CD8-positive, alpha-beta memory T cell (primary cell): ENCODE measurements at regions not wholly inside any gene's neighbourhood (a gene's known extent, or its start where the extent isn't known, plus 50 kb on each side); places are given as distances from the start of the nearest gene placed in this dataset.

Source experiments
- CTCF ChIA-PET: fragments of 350-600 bp; sonication (Branson Sonifier 250); formaldehyde crosslinking; loops from one replicate; lab custom pipeline; 2021; ENCODE audit warnings: antibody characterized with exemption; lab: Charles Lee
- POLR2A ChIA-PET: fragments of 350-600 bp; sonication (Branson Sonifier 250); formaldehyde crosslinking; loops from one replicate; lab custom pipeline; 2021; ENCODE audit warnings: antibody characterized with exemption; lab: Charles Lee
- DNase-seq, 5 donors: peaks; one replicate each; pipeline versions ENCODE4 v3.0.0 to v3.0.0-alpha.2; 2020 to 2022; ENCODE audit warnings: mixed read lengths in 1 of 5
- H3K27ac ChIP-seq: one replicate; pipeline ENCODE4 v1.7.0; 2013; ENCODE audit warnings: low read depth, mild to moderate bottlenecking, low read length, moderate library complexity
- H3K27me3 ChIP-seq: 2 replicates; pipeline ENCODE4 v1.7.0; 2013; ENCODE audit warnings: low read length, mild to moderate bottlenecking; ENCODE audit not compliant: insufficient read depth, poor library complexity, severe bottlenecking
- H3K36me3 ChIP-seq: 2 replicates; pipeline ENCODE4 v1.7.0; 2013; ENCODE audit warnings: mild to moderate bottlenecking, low read length, moderate library complexity; ENCODE audit not compliant: insufficient read depth
- H3K4me1 ChIP-seq: 2 replicates; pipeline ENCODE4 v1.7.0; 2013; ENCODE audit warnings: mild to moderate bottlenecking, low read length, moderate library complexity; ENCODE audit not compliant: insufficient read depth
- H3K4me3 ChIP-seq: 2 replicates; pipeline ENCODE4 v1.7.0; 2013; ENCODE audit warnings: mild to moderate bottlenecking, low read length
- H3K9me3 ChIP-seq: 2 replicates; pipeline ENCODE4 v1.7.0; 2013; ENCODE audit warnings: mild to moderate bottlenecking, low read length
- H3K27ac Mint-ChIP-seq, 8 donors: one replicate each; pipeline ENCODE4 v1.8.0; 2020 to 2021; ENCODE audit warnings: mixed read lengths in 8 of 8, mild to moderate bottlenecking in 6 of 8, inconsistent platforms in 3 of 8, moderate library complexity in 3 of 8
- H3K27me3 Mint-ChIP-seq, 2 donors: one replicate each; pipeline ENCODE4 v1.8.0; 2020 to 2021; ENCODE audit warnings: mixed read lengths in 2 of 2, mild to moderate bottlenecking in 1 of 2, moderate library complexity in 1 of 2
- H3K36me3 Mint-ChIP-seq, 3 donors: one replicate each; pipeline ENCODE4 v1.8.0; 2020 to 2021; ENCODE audit warnings: mixed read lengths in 3 of 3, inconsistent platforms in 1 of 3, mild to moderate bottlenecking in 1 of 3
- H3K4me1 Mint-ChIP-seq, 3 donors: one replicate each; pipeline ENCODE4 v1.8.0; 2020 to 2021; ENCODE audit warnings: mixed read lengths in 3 of 3, inconsistent platforms in 1 of 3, mild to moderate bottlenecking in 1 of 3
- H3K4me3 Mint-ChIP-seq, 7 donors: one replicate each; pipeline ENCODE4 v1.8.0; 2020 to 2021; ENCODE audit warnings: mixed read lengths in 7 of 7, mild to moderate bottlenecking in 6 of 7, moderate library complexity in 4 of 7, inconsistent platforms in 2 of 7
- H3K9me3 Mint-ChIP-seq, 5 donors: one replicate each; pipeline ENCODE4 v1.8.0; 2020 to 2022; ENCODE audit warnings: mixed read lengths in 5 of 5, mild to moderate bottlenecking in 3 of 5, moderate library complexity in 2 of 5, inconsistent platforms in 1 of 5

GRCh38 chr15:69797051-69797595, 300.6 kb downstream of the TLE3 start:
- Mint-ChIP-seq H3K4me1 (peaks cover 0 to 5% (median 0%) of the 10 kb centered on the region in 3 donors), H3K4me3 (no peak overlapping the region), H3K9me3 (no peaks in the 10 kb centered on the region), H3K27me3 (peaks cover 0 to 6% of the 10 kb centered on the region in 2 donors), H3K36me3 (no peaks in the 10 kb centered on the region), H3K27ac (peak overlapping the region in 1 of 8 donors; percentile 71)
- ChIA-PET CTCF (no interaction called here), POLR2A (interaction anchor here (1.0 kb wide), 1 partner anchor 17 kb away, joined by 3 read pairs; no protein-coding TSS in a partner anchor)
- DNase-seq, result no peak
- Histone ChIP-seq H3K4me3 (no peak overlapping the region), H3K27me3 (no peaks in the 10 kb centered on the region), H3K4me1 (no peaks in the 10 kb centered on the region), H3K27ac (no peak overlapping the region), H3K9me3 (no peaks in the 10 kb centered on the region), H3K36me3 (no peaks in the 10 kb centered on the region)

GRCh38 chr15:69797615-69798014, 300.1 kb downstream of the TLE3 start:
- H3K9me3 Mint-ChIP-seq, result no peaks in the 10 kb centered on the region
- Histone ChIP-seq H3K4me1 (no peaks in the 10 kb centered on the region), H3K9me3 (no peaks in the 10 kb centered on the region), H3K27ac (no peak overlapping the region), H3K36me3 (no peaks in the 10 kb centered on the region), H3K27me3 (no peaks in the 10 kb centered on the region), H3K4me3 (no peak overlapping the region)
- CTCF ChIA-PET, result no interaction called here
- no peak overlapping the region for H3K27ac Mint-ChIP-seq
- no peak for DNase-seq
- H3K4me1 Mint-ChIP-seq, result peaks cover 0 to 5% (median 0%) of the 10 kb centered on the region in 3 donors
- H3K4me3 Mint-ChIP-seq, result no peak overlapping the region
- H3K27me3 Mint-ChIP-seq, result peaks cover 0 to 6% of the 10 kb centered on the region in 2 donors
- H3K36me3 Mint-ChIP-seq, result no peaks in the 10 kb centered on the region
- POLR2A ChIA-PET, result no interaction called here

- no peak for DNase-seq
- no peaks in the 10 kb centered on the region for H3K4me1 ChIP-seq
- H3K36me3 Mint-ChIP-seq, result no peaks in the 10 kb centered on the region
- no peak overlapping the region for H3K4me3 Mint-ChIP-seq
- H3K27me3 Mint-ChIP-seq, result peaks cover 0 to 8% of the 10 kb centered on the region in 2 donors
- H3K27ac ChIP-seq, result no peak overlapping the region
- no peaks in the 10 kb centered on the region for H3K27me3 ChIP-seq
- no peaks in the 10 kb centered on the region for H3K9me3 Mint-ChIP-seq
- no peaks in the 10 kb centered on the region for H3K36me3 ChIP-seq
- no peak overlapping the region for H3K27ac Mint-ChIP-seq
- CTCF ChIA-PET, result no interaction called here
- peaks cover 0 to 5% (median 0%) of the 10 kb centered on the region in 3 donors for H3K4me1 Mint-ChIP-seq
- POLR2A ChIA-PET, result no interaction called here
- no peaks in the 10 kb centered on the region for H3K9me3 ChIP-seq
- no peak overlapping the region for H3K4me3 ChIP-seq
Observed at GRCh38 chr15:69798481-69799250, 299.1 kb downstream of the TLE3 start.

- peaks cover 3 to 8% of the 10 kb centered on the region in 2 donors for H3K27me3 Mint-ChIP-seq
- CTCF ChIA-PET, result no interaction called here
- Histone ChIP-seq H3K36me3 (no peaks in the 10 kb centered on the region), H3K9me3 (no peaks in the 10 kb centered on the region), H3K4me1 (no peaks in the 10 kb centered on the region), H3K4me3 (no peak overlapping the region), H3K27me3 (no peaks in the 10 kb centered on the region), H3K27ac (no peak overlapping the region)
- H3K27ac Mint-ChIP-seq, result no peak overlapping the region
- no peaks in the 10 kb centered on the region for H3K36me3 Mint-ChIP-seq
- H3K4me3 Mint-ChIP-seq, result no peak overlapping the region
- POLR2A ChIA-PET, result no interaction called here
- DNase-seq, result no peak
- H3K9me3 Mint-ChIP-seq, result no peaks in the 10 kb centered on the region
- H3K4me1 Mint-ChIP-seq, result peaks cover 3 to 10% (median 5%) of the 10 kb centered on the region in 3 donors
Observed at GRCh38 chr15:69801144-69801543, 296.6 kb downstream of the TLE3 start.

- Mint-ChIP-seq H3K27ac (no peak overlapping the region), H3K9me3 (no peaks in the 10 kb centered on the region), H3K27me3 (peaks cover 6 to 9% of the 10 kb centered on the region in 2 donors), H3K36me3 (no peaks in the 10 kb centered on the region), H3K4me3 (no peak overlapping the region), H3K4me1 (peaks cover 10 to 17% (median 11%) of the 10 kb centered on the region in 3 donors)
- H3K27me3 ChIP-seq, result no peaks in the 10 kb centered on the region
- H3K4me3 ChIP-seq, result no peak overlapping the region
- H3K4me1 ChIP-seq, result no peaks in the 10 kb centered on the region
- DNase-seq, result no peak
- no peaks in the 10 kb centered on the region for H3K36me3 ChIP-seq
- ChIA-PET CTCF (no interaction called here), POLR2A (no interaction called here)
- no peak overlapping the region for H3K27ac ChIP-seq
- no peaks in the 10 kb centered on the region for H3K9me3 ChIP-seq
Observed at GRCh38 chr15:69802432-69802831, 295.3 kb downstream of the TLE3 start.

- POLR2A ChIA-PET, result no interaction called here
- no peak overlapping the region for H3K27ac Mint-ChIP-seq
- H3K9me3 Mint-ChIP-seq, result no peaks in the 10 kb centered on the region
Observed at GRCh38 chr15:69804786-69805185, 292.9 kb downstream of the TLE3 start.

DNA sequence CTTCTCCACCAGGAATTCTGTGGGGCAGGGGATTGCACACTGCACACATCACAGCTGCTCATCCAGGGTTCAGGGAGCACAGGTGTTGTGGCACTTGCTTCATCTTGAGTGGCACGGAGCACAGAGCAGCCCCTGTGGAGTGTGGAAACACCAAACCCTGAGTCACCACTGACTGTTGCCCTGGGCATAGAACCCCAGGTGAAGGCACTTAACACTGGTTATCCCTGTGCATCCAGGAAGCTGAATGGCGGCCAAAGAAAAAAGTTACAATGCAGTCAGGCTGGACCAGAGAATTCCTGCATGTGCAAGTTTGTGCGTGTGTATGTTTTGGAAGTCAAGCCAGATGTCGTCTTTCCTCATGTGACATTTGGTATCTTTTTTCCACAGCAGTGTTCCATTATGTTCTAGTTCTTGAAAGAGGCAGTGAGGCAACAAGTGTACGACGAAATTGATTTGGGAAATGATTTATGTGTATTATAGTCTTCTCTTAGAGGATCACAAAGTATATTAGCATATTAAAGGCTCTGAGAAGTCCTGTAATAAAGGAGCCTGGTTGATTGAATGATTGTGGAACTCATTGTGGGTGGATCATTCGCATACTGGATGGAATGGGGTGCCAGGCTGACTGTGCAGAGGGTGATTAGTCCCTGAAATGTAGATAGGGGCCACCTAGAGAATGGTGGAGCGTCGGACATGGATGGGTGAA, 292.3 kb downstream of the TLE3 start:
- no peak overlapping the region for H3K27ac ChIP-seq
- no peak for DNase-seq
- POLR2A ChIA-PET, result no interaction called here
- Mint-ChIP-seq H3K27ac (no peak overlapping the region), H3K4me1 (peaks cover 10 to 17% (median 14%) of the 10 kb centered on the region in 3 donors), H3K36me3 (no peaks in the 10 kb centered on the region), H3K27me3 (peaks cover 7 to 9% of the 10 kb centered on the region in 2 donors), H3K4me3 (no peak overlapping the region), H3K9me3 (no peaks in the 10 kb centered on the region)
- no peaks in the 10 kb centered on the region for H3K9me3 ChIP-seq
- H3K4me3 ChIP-seq, result no peak overlapping the region
- no peaks in the 10 kb centered on the region for H3K27me3 ChIP-seq
- H3K4me1 ChIP-seq, result no peaks in the 10 kb centered on the region
- H3K36me3 ChIP-seq, result no peaks in the 10 kb centered on the region
- CTCF ChIA-PET, result no interaction called here

More at GRCh38 chr15:69804786-69805185, 292.9 kb downstream of the TLE3 start:
- Mint-ChIP-seq H3K4me3 (no peak overlapping the region), H3K4me1 (peaks cover 10 to 17% (median 14%) of the 10 kb centered on the region in 3 donors), H3K36me3 (no peaks in the 10 kb centered on the region), H3K27me3 (peaks cover 7 to 9% of the 10 kb centered on the region in 2 donors)
- Histone ChIP-seq H3K4me3 (no peak overlapping the region), H3K27ac (no peak overlapping the region), H3K9me3 (no peaks in the 10 kb centered on the region), H3K27me3 (no peaks in the 10 kb centered on the region), H3K36me3 (no peaks in the 10 kb centered on the region), H3K4me1 (no peaks in the 10 kb centered on the region)
- CTCF ChIA-PET, result no interaction called here
- DNase-seq, result no peak
